Panc1 (cell line): ENCODE measurements at regions not wholly inside any gene's neighbourhood (a gene's known extent, or its start where the extent isn't known, plus 50 kb on each side); places are given as distances from the start of the nearest gene placed in this dataset.

Experiments
- ATAC-seq: fragments of 200-7000 bp; cut with Tn5 transposase; 2 replicates; pipeline ENCODE4 v1.9.1; 2020; ENCODE audit warnings: mild to moderate bottlenecking, moderate library complexity
- BruUV-seq: library from RNA; stranded (reverse); fragments of 400-500 nt; replicated peaks from 2 replicates; lab custom pipeline; 2021; lab: Mats Ljungman, UMichigan
- CTCF ChIA-PET: fragments of 300-600 bp; sonication (Branson Sonifier 250); formaldehyde crosslinking; loops from one replicate; lab custom pipeline; 2022; ENCODE audit warnings: antibody characterized with exemption; lab: Charles Lee
- POLR2A ChIA-PET: fragments of 300-600 bp; sonication (Branson Sonifier 250); formaldehyde crosslinking; loops from one replicate; lab custom pipeline; 2022; ENCODE audit warnings: antibody characterized with exemption; lab: Charles Lee
- DNase-seq: peaks from one replicate; pipeline ENCODE4 v3.0.0-alpha.2; 2010; ENCODE audit warnings: low read depth, low spot score
- H3K27ac ChIP-seq: 2 replicates; pipeline ENCODE4 v1.5.1; 2011; ENCODE audit warnings: mild to moderate bottlenecking, low read length, inconsistent platforms
- H3K27me3 ChIP-seq: fragments of 200-500 bp; sonication (Bioruptor generic); 2 replicates; pipeline ENCODE4 v1.6.0; 2014; ENCODE audit warnings: low read length, inconsistent platforms; ENCODE audit not compliant: control insufficient read depth, insufficient read depth
- H3K36me3 ChIP-seq: fragments of 200-500 bp; sonication (Bioruptor generic); 2 replicates; pipeline ENCODE4 v1.5.1; 2014; ENCODE audit warnings: inconsistent platforms, mild to moderate bottlenecking, low read length, moderate library complexity; ENCODE audit not compliant: control insufficient read depth, insufficient read depth
- H3K4me1 ChIP-seq: 2 replicates; pipeline ENCODE4 v1.5.1; 2011; ENCODE audit warnings: inconsistent platforms, mild to moderate bottlenecking, low read length, moderate library complexity; ENCODE audit not compliant: control insufficient read depth, insufficient read depth
- H3K4me3 ChIP-seq, 2 experiments: 2 replicates each; pipeline ENCODE4 v1.5.1; 2011 to 2012; ENCODE audit warnings: low read depth in 2 of 2, low read length in 2 of 2, mild to moderate bottlenecking in 2 of 2, inconsistent platforms in 1 of 2, moderate library complexity in 1 of 2
- H3K9me3 ChIP-seq: fragments of 200-500 bp; sonication (Bioruptor generic); 2 replicates; pipeline ENCODE4 v1.5.1; 2014; ENCODE audit warnings: low read depth, mild to moderate bottlenecking, inconsistent platforms, low read length, moderate library complexity; ENCODE audit not compliant: control insufficient read depth, insufficient read depth
- CTCF ChIP-seq: fragments of 450-650 bp; IDR thresholded peaks from 2 replicates; pipeline ENCODE4 v1.5.1; 2017; ENCODE audit warnings: mild to moderate bottlenecking
- POLR2AphosphoS5 ChIP-seq: IDR thresholded peaks from 2 replicates; pipeline ENCODE4 v1.6.1; 2012; ENCODE audit warnings: mild to moderate bottlenecking, low read depth, low read length, moderate library complexity
- REST ChIP-seq, 2 experiments: IDR thresholded peaks; 2 replicates each; pipeline ENCODE4 v1.6.1; 2011 to 2012; ENCODE audit warnings: low read depth in 2 of 2, control low read depth in 1 of 2, low read length in 1 of 2, mild to moderate bottlenecking in 1 of 2, moderate library complexity in 1 of 2; ENCODE audit not compliant: insufficient read depth in 1 of 2
- SIN3A ChIP-seq: IDR thresholded peaks from 2 replicates; pipeline ENCODE4 v1.6.1; 2012; ENCODE audit warnings: low read depth, mild to moderate bottlenecking, low read length, moderate library complexity, borderline replicate concordance; ENCODE audit not compliant: insufficient read depth
- TCF7L2 ChIP-seq: IDR thresholded peaks from 2 replicates; pipeline ENCODE4 v1.6.1; 2011; ENCODE audit warnings: mild to moderate bottlenecking, low read depth, low read length, inconsistent platforms
- in situ Hi-C: cut with HindIII; loops from 2 replicates; pipeline ENCODE4 v1.10.0; 2016; ENCODE audit warnings: low sequenced_read_pairs, low pct_unique_long_range_greater_than_20kb
- intact Hi-C: fragments of 100-400 bp; cut with micrococcal nuclease; formaldehyde crosslinking; loops from one replicate; pipeline ENCODE4 v1.10.0; 2022; ENCODE audit not compliant: unreplicated experiment

- Histone ChIP-seq H3K4me3 (no peak overlapping the region), H3K36me3 (no peaks in the 10 kb centered on the region), H3K9me3 (no peaks in the 10 kb centered on the region), H3K27me3 (no peaks in the 10 kb centered on the region), H3K4me1 (no peaks in the 10 kb centered on the region), H3K27ac (no peak overlapping the region)
- in situ Hi-C loops = no loop called here
- ATAC-seq (no peak), DNase-seq (no peak)
- CTCF ChIA-PET = no interaction called here
- POLR2A ChIA-PET = no interaction called here
- no TSS peak for BruUV-seq
- intact Hi-C loops = no loop called here
- TF ChIP-seq CTCF (no peak), TCF7L2 (no peak), REST (IDR thresholded peaks at IDR 0.05; ENCODE audit: insufficient read depth in 1 of 2, low read depth in 2 of 2, low read length in 1 of 2) (no peak), POLR2AphosphoS5 (no peak), SIN3A (no peak)
Measured at GRCh38 chr16:65200857-65201256, 79.0 kb upstream of the CDH11 start.

- TF ChIP-seq SIN3A = no peak
- TF ChIP-seq POLR2AphosphoS5 = no peak
- TF ChIP-seq REST (IDR thresholded peaks at IDR 0.05; ENCODE audit: insufficient read depth in 1 of 2, low read depth in 2 of 2, low read length in 1 of 2) = no peak
- no peak for TF ChIP-seq TCF7L2
- TF ChIP-seq CTCF = no peak
Measured at GRCh38 chr16:65200156-65200773, 78.4 kb upstream of the CDH11 start.

More at GRCh38 chr16:65200156-65200773, 78.4 kb upstream of the CDH11 start:
- H3K4me3 ChIP-seq = no peak overlapping the region
- no peaks in the 10 kb centered on the region for H3K27me3 ChIP-seq
- DNase-seq (no peak), ATAC-seq (no peak)
- H3K4me1 ChIP-seq = no peaks in the 10 kb centered on the region
- POLR2A ChIA-PET = no interaction called here
- no peak overlapping the region for H3K27ac ChIP-seq
- CTCF ChIA-PET = no interaction called here
- in situ Hi-C loops = no loop called here
- no TSS peak for BruUV-seq
- intact Hi-C loops = no loop called here
- H3K9me3 ChIP-seq = no peaks in the 10 kb centered on the region
- no peaks in the 10 kb centered on the region for H3K36me3 ChIP-seq
